ENCODE measurements at regions not wholly inside any gene's neighbourhood (a gene's known extent, or its start where the extent isn't known, plus 50 kb on each side); places are given as distances from the start of the nearest gene placed in this dataset.
"Not testable (repeated sequence)": the region's sequence is repeated elsewhere in the genome, so short reads cannot be mapped to it uniquely, and the experiment has no call there.

DNA sequence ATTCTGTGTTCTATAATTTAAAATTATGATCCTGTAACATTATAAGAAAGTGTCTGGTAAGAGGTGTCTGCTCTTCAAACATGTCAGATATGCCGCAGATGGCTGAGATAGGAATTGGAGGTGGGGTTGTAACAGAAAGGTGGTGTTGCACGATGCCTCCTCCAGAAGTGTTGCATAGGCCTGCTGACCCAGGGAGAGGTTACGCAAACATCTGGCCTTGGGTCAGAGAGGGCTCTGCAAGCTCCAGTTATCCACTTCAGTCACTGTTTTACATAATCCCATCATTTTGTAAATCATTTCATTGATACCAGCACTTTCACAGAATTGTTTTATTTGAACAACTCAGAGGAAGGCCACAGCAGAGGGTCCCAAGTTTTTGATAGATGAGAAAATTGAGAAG lies 256.5 kb downstream of the OSR1 start:
- Mint-ChIP-seq H3K27ac (no peak overlapping the region), H3K9me3 (no peaks in the 10 kb centered on the region), H3K27me3 (ENCODE audit: insufficient read depth) (peaks cover 1% of the 10 kb centered on the region; the same call in 1 of the 2 replicates), H3K4me3 (no peak overlapping the region), H3K4me1 (ENCODE audit: low read depth) (peaks cover 7% of the 10 kb centered on the region; the same call in 1 of the 2 replicates), H3K36me3 (ENCODE audit: low read depth) (no peaks in the 10 kb centered on the region)
- TF ChIP-seq, protein P1, sequence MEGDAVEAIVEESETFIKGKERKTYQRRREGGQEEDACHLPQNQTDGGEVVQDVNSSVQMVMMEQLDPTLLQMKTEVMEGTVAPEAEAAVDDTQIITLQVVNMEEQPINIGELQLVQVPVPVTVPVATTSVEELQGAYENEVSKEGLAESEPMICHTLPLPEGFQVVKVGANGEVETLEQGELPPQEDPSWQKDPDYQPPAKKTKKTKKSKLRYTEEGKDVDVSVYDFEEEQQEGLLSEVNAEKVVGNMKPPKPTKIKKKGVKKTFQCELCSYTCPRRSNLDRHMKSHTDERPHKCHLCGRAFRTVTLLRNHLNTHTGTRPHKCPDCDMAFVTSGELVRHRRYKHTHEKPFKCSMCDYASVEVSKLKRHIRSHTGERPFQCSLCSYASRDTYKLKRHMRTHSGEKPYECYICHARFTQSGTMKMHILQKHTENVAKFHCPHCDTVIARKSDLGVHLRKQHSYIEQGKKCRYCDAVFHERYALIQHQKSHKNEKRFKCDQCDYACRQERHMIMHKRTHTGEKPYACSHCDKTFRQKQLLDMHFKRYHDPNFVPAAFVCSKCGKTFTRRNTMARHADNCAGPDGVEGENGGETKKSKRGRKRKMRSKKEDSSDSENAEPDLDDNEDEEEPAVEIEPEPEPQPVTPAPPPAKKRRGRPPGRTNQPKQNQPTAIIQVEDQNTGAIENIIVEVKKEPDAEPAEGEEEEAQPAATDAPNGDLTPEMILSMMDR (IDR thresholded peaks at IDR 0.05), result no peak
- DNase-seq, result no peak

DNA sequence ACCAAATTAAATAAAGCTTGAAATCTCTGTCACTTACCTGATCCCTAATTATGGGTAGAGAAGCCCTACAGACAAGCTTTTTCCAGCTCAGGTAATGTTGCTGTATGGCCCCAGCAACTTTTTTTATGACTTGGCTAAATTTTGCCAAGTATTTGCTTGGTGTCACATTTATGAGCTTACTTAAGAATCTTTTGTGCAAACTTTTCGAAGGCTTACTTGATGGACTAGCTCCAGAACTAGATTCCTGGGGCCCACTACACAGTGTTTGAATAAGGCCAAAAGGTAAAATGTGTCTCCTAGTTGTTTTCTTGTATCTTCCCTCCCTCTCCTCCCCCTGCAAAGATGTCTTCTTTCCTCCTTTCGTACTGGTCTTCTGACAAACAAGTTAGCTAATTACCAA lies 257.9 kb downstream of the OSR1 start:
- H3K36me3 Mint-ChIP-seq (ENCODE audit: low read depth), result no peaks in the 10 kb centered on the region

DNA sequence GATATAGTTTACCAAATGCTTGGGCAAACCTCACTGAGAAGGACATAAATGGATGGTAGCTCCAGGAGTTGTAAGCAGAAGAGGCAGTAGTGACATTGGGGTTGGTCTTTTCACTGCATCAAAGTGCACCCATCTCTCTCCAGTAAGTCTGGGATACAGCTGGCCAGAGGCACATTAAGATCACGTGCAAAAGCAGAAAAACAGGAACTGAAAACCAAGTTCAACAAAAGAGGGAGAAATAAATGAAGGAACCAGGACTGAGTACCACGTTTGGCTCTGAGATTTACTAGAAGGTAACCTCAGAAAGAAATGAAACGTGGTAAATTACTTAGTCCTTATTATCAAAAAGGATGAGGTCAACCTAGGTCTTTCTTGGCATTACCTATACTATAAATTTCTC lies 259.2 kb downstream of the OSR1 start:
- Mint-ChIP-seq H3K9me3 (no peaks in the 10 kb centered on the region), H3K36me3 (ENCODE audit: low read depth) (no peaks in the 10 kb centered on the region), H3K4me1 (ENCODE audit: low read depth) (peaks cover 7% of the 10 kb centered on the region; the same call in 1 of the 2 replicates), H3K4me3 (no peak overlapping the region), H3K27ac (no peak overlapping the region), H3K27me3 (ENCODE audit: insufficient read depth) (no peaks in the 10 kb centered on the region)
- no peak for DNase-seq
- TF ChIP-seq, protein P1 (IDR thresholded peaks at IDR 0.05), result no peak

More for the DNA sequence above, 257.9 kb downstream of the OSR1 start:
- no peak for DNase-seq
- Mint-ChIP-seq H3K4me3 (no peak overlapping the region), H3K9me3 (no peaks in the 10 kb centered on the region), H3K4me1 (ENCODE audit: low read depth) (peaks cover 7% of the 10 kb centered on the region; the same call in 1 of the 2 replicates), H3K27ac (no peak overlapping the region), H3K27me3 (ENCODE audit: insufficient read depth) (peaks cover 1% of the 10 kb centered on the region; the same call in 1 of the 2 replicates)
- TF ChIP-seq, protein P1 (IDR thresholded peaks at IDR 0.05), result no peak

DNA sequence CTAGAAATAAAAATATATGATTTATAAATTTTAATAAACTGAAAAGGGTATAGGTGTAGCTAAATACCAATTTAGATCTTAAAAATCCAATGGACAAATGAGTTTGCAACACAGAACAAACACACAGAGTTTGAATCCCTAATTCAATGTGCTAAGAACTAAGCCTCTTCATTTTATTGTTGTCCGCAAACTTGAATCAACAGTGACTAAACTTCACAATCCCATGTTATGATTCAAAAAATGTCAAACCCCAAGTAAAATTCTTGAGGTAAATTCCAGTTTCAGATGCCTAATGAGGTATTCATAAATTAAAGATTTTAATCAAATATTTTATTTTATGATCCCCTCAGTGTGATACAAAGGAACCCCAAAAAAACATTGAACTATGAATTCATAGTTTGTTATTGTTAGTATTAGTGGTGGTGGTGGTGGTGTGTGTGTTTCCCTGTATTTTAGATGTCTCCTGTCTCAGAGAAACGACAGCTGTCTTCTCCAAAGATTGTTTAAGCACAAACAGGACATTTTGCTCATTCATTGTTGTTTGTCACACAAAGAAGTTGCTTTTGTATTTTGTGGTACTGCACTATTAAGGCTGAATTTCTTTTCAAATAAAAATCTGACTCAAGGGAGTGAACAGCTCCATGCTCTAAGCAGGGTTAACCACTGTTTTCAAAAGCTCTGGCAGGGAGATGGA lies 259.8 kb downstream of the OSR1 start:
- no peak for DNase-seq
- H3K4me1 Mint-ChIP-seq (ENCODE audit: low read depth), result peaks cover 7% of the 10 kb centered on the region; the same call in 1 of the 2 replicates
- H3K27me3 Mint-ChIP-seq (ENCODE audit: insufficient read depth), result no peaks in the 10 kb centered on the region
- no peaks in the 10 kb centered on the region for H3K9me3 Mint-ChIP-seq
- no peak overlapping the region for H3K4me3 Mint-ChIP-seq
- no peak overlapping the region for H3K27ac Mint-ChIP-seq
- TF ChIP-seq, protein P1 (IDR thresholded peaks at IDR 0.05), result no peak
- H3K36me3 Mint-ChIP-seq (ENCODE audit: low read depth), result no peaks in the 10 kb centered on the region

DNA sequence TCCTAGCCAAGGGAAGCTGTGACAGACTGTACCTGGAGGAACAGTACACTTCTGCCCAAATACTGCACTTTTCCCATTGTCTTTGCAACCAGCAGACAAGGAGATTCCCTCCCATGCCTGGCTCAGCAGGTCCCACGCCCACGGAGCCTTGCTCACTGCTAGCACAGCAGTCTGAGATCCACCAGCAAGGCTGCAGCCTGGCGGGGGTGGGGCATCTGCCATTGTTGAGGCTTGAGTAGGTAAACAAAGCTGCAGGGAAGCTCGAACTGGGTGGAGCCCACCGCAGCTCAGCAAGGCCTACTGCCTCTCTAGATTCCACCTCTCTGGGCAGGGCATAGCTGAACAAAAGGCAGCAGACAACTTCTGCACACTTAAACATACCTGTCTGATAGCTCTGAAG lies 268.9 kb downstream of the OSR1 start:
- not testable (repeated sequence) for H3K27ac Mint-ChIP-seq; DNase-seq; H3K9me3 Mint-ChIP-seq; H3K36me3 Mint-ChIP-seq (ENCODE audit: low read depth); H3K27me3 Mint-ChIP-seq (ENCODE audit: insufficient read depth); H3K4me1 Mint-ChIP-seq (ENCODE audit: low read depth); H3K4me3 Mint-ChIP-seq

DNA sequence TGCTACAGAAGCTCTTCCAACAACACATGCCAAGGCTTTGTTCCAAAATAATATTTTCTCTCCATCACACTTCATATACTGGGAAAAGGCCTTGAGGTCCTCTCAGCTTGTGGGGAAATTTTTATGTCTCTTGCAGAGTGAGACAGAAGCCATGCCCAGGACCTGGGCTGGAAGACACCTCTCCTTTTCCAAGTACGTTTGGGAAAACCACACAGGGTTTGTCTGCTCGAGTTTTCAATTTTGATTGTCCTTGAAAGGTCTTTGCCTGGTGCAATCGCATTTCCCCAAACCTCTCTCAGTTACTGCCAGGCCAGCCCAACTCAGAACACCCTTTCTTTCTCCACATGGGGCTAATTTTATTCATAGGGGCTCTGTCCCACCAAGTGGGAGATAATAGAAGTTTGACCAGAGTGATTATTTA lies 272.2 kb downstream of the OSR1 start:
- no peaks in the 10 kb centered on the region for H3K36me3 Mint-ChIP-seq (ENCODE audit: low read depth)
- no peaks in the 10 kb centered on the region for H3K4me1 Mint-ChIP-seq (ENCODE audit: low read depth)
- no peak overlapping the region for H3K4me3 Mint-ChIP-seq
- H3K9me3 Mint-ChIP-seq, result no peaks in the 10 kb centered on the region
- DNase-seq, result no peak
- H3K27ac Mint-ChIP-seq, result no peak overlapping the region
- TF ChIP-seq, protein P1 (IDR thresholded peaks at IDR 0.05), result no peak
- H3K27me3 Mint-ChIP-seq (ENCODE audit: insufficient read depth), result peaks cover 3% of the 10 kb centered on the region

Measured in HFFc6 (cell line).